ENCODE measurements at regions not wholly inside any gene's neighbourhood (a gene's known extent, or its start where the extent isn't known, plus 50 kb on each side); places are given as distances from the start of the nearest gene placed in this dataset.

- Histone ChIP-seq H3K9me3 (ENCODE audit: control insufficient read depth in 2 of 2, insufficient read depth in 1 of 2, low read depth in 1 of 2, low read length in 1 of 2) (no peaks in the 10 kb centered on the region), H3K27ac (ENCODE audit: low read depth in 1 of 3, low read length in 2 of 3) (no peak overlapping the region), H3K4me3 (ENCODE audit: low read depth in 1 of 3, low read length in 3 of 3) (no peak overlapping the region), H3K36me3 (ENCODE audit: control insufficient read depth in 3 of 3, insufficient read depth in 2 of 3, low read depth in 1 of 3, low read length in 3 of 3) (no peaks in the 10 kb centered on the region), H3K27me3 (ENCODE audit: control insufficient read depth in 3 of 3, insufficient read depth in 3 of 3, low read length in 3 of 3) (no peaks in the 10 kb centered on the region), H3K4me1 (ENCODE audit: control insufficient read depth in 3 of 3, insufficient read depth in 2 of 3, low read depth in 1 of 3, low read length in 2 of 3) (peaks cover 0 to 3% (median 0%) of the 10 kb centered on the region in 3 donors)
- FAIRE-seq (no peak), DNase-seq (no peak)
- WGBS, 3 donors = 94 to 98% (median 96%) methylated on average over 3 of the region's 3 CpGs
Measured at GRCh38 chr2:67970542-67970941, 92.3 kb downstream of the C1D start.

DNA sequence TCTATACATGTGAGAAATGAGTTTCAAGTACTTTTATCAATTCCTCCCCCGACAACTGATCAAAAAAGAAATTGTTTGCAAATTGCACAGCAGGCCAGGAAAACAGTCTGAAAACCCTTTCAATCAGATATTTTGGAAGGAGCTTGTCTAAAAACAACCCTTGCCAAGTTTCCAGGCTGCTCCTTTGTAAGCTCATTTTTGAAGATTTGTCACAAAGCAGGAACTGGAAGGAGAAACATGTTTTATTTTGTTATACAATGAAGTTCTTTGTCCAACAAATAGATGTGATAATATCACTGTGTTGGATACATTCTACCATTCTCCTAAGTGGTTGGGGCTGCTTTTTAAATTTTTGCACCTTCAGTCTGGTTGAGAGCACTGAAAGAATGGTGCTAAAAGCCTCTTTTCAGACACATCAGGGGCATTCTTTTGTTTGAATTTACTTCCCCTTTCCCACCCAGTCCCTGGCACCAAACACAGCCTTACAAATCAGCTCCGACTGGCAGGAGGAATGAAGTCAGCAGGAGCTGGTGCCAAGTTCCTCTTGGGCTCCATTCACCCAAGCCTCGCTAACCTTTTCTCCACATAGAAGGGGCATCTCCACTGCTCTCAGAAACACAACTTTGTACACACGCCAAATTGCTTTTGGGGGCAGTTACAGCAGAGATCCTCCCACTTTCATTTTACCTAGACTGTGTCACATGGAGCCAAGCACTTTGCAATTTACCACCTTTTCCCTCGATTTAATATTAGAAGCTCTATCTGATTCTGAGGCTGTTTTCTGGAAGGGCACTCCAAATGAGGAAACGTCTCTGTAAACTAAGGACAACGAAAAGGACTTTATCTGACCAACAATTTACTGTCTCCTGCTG lies 88.0 kb downstream of the C1D start:
- no peak for FAIRE-seq
- no peak overlapping the region for H3K4me3 ChIP-seq (ENCODE audit: low read depth in 1 of 3, low read length in 3 of 3)
- H3K4me1 ChIP-seq (ENCODE audit: control insufficient read depth in 3 of 3, insufficient read depth in 2 of 3, low read depth in 1 of 3, low read length in 2 of 3) = peaks cover 0 to 3% (median 0%) of the 10 kb centered on the region in 3 donors
- H3K36me3 ChIP-seq (ENCODE audit: control insufficient read depth in 3 of 3, insufficient read depth in 2 of 3, low read depth in 1 of 3, low read length in 3 of 3) = no peaks in the 10 kb centered on the region
- no peak overlapping the region for H3K27ac ChIP-seq (ENCODE audit: low read depth in 1 of 3, low read length in 2 of 3)
- H3K27me3 ChIP-seq (ENCODE audit: control insufficient read depth in 3 of 3, insufficient read depth in 3 of 3, low read length in 3 of 3) = peaks cover 0 to 4% (median 0%) of the 10 kb centered on the region in 3 donors
- WGBS, 3 donors = 25 to 35% (median 29%) methylated on average over 7 of the region's 7 CpGs
- H3K9me3 ChIP-seq (ENCODE audit: control insufficient read depth in 2 of 2, insufficient read depth in 1 of 2, low read depth in 1 of 2, low read length in 1 of 2) = no peaks in the 10 kb centered on the region
- no peak for DNase-seq

- no peak for DNase-seq
- Histone ChIP-seq H3K9me3 (ENCODE audit: control insufficient read depth in 2 of 2, insufficient read depth in 1 of 2, low read depth in 1 of 2, low read length in 1 of 2) (peaks cover 0 to 3% of the 10 kb centered on the region in 2 donors), H3K4me1 (ENCODE audit: control insufficient read depth in 3 of 3, insufficient read depth in 2 of 3, low read depth in 1 of 3, low read length in 2 of 3) (peaks cover 0 to 3% (median 0%) of the 10 kb centered on the region in 3 donors), H3K27me3 (ENCODE audit: control insufficient read depth in 3 of 3, insufficient read depth in 3 of 3, low read length in 3 of 3) (peaks cover 0 to 4% (median 0%) of the 10 kb centered on the region in 3 donors), H3K4me3 (ENCODE audit: low read depth in 1 of 3, low read length in 3 of 3) (no peak overlapping the region), H3K36me3 (ENCODE audit: control insufficient read depth in 3 of 3, insufficient read depth in 2 of 3, low read depth in 1 of 3, low read length in 3 of 3) (no peaks in the 10 kb centered on the region), H3K27ac (ENCODE audit: low read depth in 1 of 3, low read length in 2 of 3) (no peak overlapping the region)
- 78 to 89% (median 81%) methylated on average over 1 of the region's 1 CpG for WGBS, 3 donors
- FAIRE-seq = no peak
Measured at GRCh38 chr2:67977464-67977863, 85.3 kb downstream of the C1D start.

- H3K27me3 ChIP-seq (ENCODE audit: control insufficient read depth in 3 of 3, insufficient read depth in 3 of 3, low read length in 3 of 3) = no peaks in the 10 kb centered on the region
- H3K4me1 ChIP-seq (ENCODE audit: control insufficient read depth in 3 of 3, insufficient read depth in 2 of 3, low read depth in 1 of 3, low read length in 2 of 3) = no peaks in the 10 kb centered on the region
- DNase-seq (no peak), FAIRE-seq (no peak)
- no peaks in the 10 kb centered on the region for H3K36me3 ChIP-seq (ENCODE audit: control insufficient read depth in 3 of 3, insufficient read depth in 2 of 3, low read depth in 1 of 3, low read length in 3 of 3)
- H3K4me3 ChIP-seq (ENCODE audit: low read depth in 1 of 3, low read length in 3 of 3) = no peak overlapping the region
- no peak overlapping the region for H3K27ac ChIP-seq (ENCODE audit: low read depth in 1 of 3, low read length in 2 of 3)
- H3K9me3 ChIP-seq (ENCODE audit: control insufficient read depth in 2 of 2, insufficient read depth in 1 of 2, low read depth in 1 of 2, low read length in 1 of 2) = peaks cover 0 to 3% of the 10 kb centered on the region in 2 donors
Measured at GRCh38 chr2:67982956-67983355, 79.8 kb downstream of the C1D start.

DNA sequence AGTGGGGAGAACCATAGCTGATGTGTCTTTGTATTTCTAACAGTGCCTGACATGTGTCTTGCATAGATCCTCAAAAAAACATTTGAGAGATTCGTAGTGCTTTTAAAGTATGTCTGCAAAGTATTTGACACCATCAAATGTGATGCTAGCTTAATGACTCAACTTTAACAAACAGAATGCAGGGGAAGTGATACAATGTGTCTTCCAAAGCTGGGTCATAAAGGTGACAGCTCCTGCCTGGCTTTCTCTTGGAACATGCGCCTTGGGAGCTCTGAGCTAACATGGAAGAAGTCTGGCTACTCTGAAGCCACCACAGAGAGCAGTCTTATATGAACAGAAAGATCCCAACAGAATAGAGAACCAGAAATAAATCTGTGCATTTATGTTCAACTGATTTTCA lies 78.2 kb downstream of the C1D start:
- no peaks in the 10 kb centered on the region for H3K4me1 ChIP-seq (ENCODE audit: control insufficient read depth in 3 of 3, insufficient read depth in 2 of 3, low read depth in 1 of 3, low read length in 2 of 3)
- H3K9me3 ChIP-seq (ENCODE audit: control insufficient read depth in 2 of 2, insufficient read depth in 1 of 2, low read depth in 1 of 2, low read length in 1 of 2) = peaks cover 0 to 5% of the 10 kb centered on the region in 2 donors
- H3K27ac ChIP-seq (ENCODE audit: low read depth in 1 of 3, low read length in 2 of 3) = no peak overlapping the region
- no peak overlapping the region for H3K4me3 ChIP-seq (ENCODE audit: low read depth in 1 of 3, low read length in 3 of 3)
- FAIRE-seq = no peak
- H3K27me3 ChIP-seq (ENCODE audit: control insufficient read depth in 3 of 3, insufficient read depth in 3 of 3, low read length in 3 of 3) = peaks cover 0 to 2% (median 0%) of the 10 kb centered on the region in 3 donors
- no peaks in the 10 kb centered on the region for H3K36me3 ChIP-seq (ENCODE audit: control insufficient read depth in 3 of 3, insufficient read depth in 2 of 3, low read depth in 1 of 3, low read length in 3 of 3)
- DNase-seq = no peak
- 84 to 93% (median 86%) methylated on average over 2 of the region's 2 CpGs for WGBS, 3 donors

- no peaks in the 10 kb centered on the region for H3K4me1 ChIP-seq (ENCODE audit: control insufficient read depth in 3 of 3, insufficient read depth in 2 of 3, low read depth in 1 of 3, low read length in 2 of 3)
- FAIRE-seq (no peak), DNase-seq (no peak)
- WGBS, 3 donors = 81 to 93% (median 86%) methylated on average over 2 of the region's 2 CpGs
- peaks cover 0 to 2% of the 10 kb centered on the region in 2 donors for H3K9me3 ChIP-seq (ENCODE audit: control insufficient read depth in 2 of 2, insufficient read depth in 1 of 2, low read depth in 1 of 2, low read length in 1 of 2)
- H3K4me3 ChIP-seq (ENCODE audit: low read depth in 1 of 3, low read length in 3 of 3) = no peak overlapping the region
- peaks cover 0 to 3% (median 0%) of the 10 kb centered on the region in 3 donors for H3K27me3 ChIP-seq (ENCODE audit: control insufficient read depth in 3 of 3, insufficient read depth in 3 of 3, low read length in 3 of 3)
- no peaks in the 10 kb centered on the region for H3K36me3 ChIP-seq (ENCODE audit: control insufficient read depth in 3 of 3, insufficient read depth in 2 of 3, low read depth in 1 of 3, low read length in 3 of 3)
- no peak overlapping the region for H3K27ac ChIP-seq (ENCODE audit: low read depth in 1 of 3, low read length in 2 of 3)
Measured at GRCh38 chr2:67985586-67985985, 77.2 kb downstream of the C1D start.

DNA sequence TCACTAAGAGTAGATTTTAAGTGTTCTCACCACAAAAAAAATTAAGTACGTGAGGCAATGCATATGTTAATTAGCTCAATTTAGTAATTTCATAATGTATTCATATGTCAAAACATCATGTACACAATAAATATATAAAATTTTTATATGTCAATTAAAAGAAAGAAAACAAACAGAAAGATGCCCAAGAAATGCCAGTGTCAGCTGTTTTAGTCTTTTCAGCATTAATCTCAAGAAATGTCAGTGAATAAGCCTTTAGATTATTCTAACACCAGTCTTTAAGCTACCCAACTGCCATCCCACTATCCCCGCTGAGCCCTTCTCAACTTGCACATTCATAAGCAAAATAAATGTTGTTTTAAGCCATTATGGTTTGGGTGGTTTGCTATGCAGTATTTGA lies 76.5 kb downstream of the C1D start:
- FAIRE-seq = no peak
- WGBS, 3 donors = 85 to 92% (median 90%) methylated on average over 2 of the region's 2 CpGs
- no peak for DNase-seq

More for the DNA sequence above, 76.5 kb downstream of the C1D start:
- Histone ChIP-seq H3K27me3 (ENCODE audit: control insufficient read depth in 3 of 3, insufficient read depth in 3 of 3, low read length in 3 of 3) (peaks cover 0 to 3% (median 0%) of the 10 kb centered on the region in 3 donors), H3K4me3 (ENCODE audit: low read depth in 1 of 3, low read length in 3 of 3) (no peak overlapping the region), H3K9me3 (ENCODE audit: control insufficient read depth in 2 of 2, insufficient read depth in 1 of 2, low read depth in 1 of 2, low read length in 1 of 2) (peaks cover 0 to 2% of the 10 kb centered on the region in 2 donors), H3K4me1 (ENCODE audit: control insufficient read depth in 3 of 3, insufficient read depth in 2 of 3, low read depth in 1 of 3, low read length in 2 of 3) (no peaks in the 10 kb centered on the region), H3K27ac (ENCODE audit: low read depth in 1 of 3, low read length in 2 of 3) (no peak overlapping the region), H3K36me3 (ENCODE audit: control insufficient read depth in 3 of 3, insufficient read depth in 2 of 3, low read depth in 1 of 3, low read length in 3 of 3) (no peaks in the 10 kb centered on the region)

All from small intestine (tissue), 7 donors.